H9 (cell line): ENCODE measurements at regions not wholly inside any gene's neighbourhood (a gene's known extent, or its start where the extent isn't known, plus 50 kb on each side); places are given as distances from the start of the nearest gene placed in this dataset.

ENCODE experiments used
- DNase-seq: peaks from one replicate; pipeline ENCODE4 v3.0.0-alpha.2; 2017
- H2AFZ ChIP-seq: one replicate; pipeline ENCODE4 v1.6.1; 2013; ENCODE audit warnings: mild to moderate bottlenecking, low read length, control low read depth, moderate library complexity
- H2AK5ac ChIP-seq: 2 replicates; pipeline ENCODE4 v1.6.1; 2013; ENCODE audit warnings: low read length, control low read depth, mixed read lengths; ENCODE audit not compliant: insufficient read length
- H2BK120ac ChIP-seq: one replicate; pipeline ENCODE4 v1.6.1; 2013; ENCODE audit warnings: low read depth, mild to moderate bottlenecking, low read length, control low read depth, inconsistent platforms; ENCODE audit not compliant: poor library complexity, severe bottlenecking
- H2BK12ac ChIP-seq: 2 replicates; pipeline ENCODE4 v1.6.1; 2013; ENCODE audit warnings: low read length, control low read depth, mixed read lengths, low read depth; ENCODE audit not compliant: insufficient read length
- H2BK15ac ChIP-seq: 2 replicates; pipeline ENCODE4 v1.6.1; 2013; ENCODE audit warnings: low read depth, low read length, control low read depth
- H2BK20ac ChIP-seq: one replicate; pipeline ENCODE4 v1.6.1; 2013; ENCODE audit warnings: low read depth, mild to moderate bottlenecking, low read length, control low read depth, inconsistent platforms; ENCODE audit not compliant: poor library complexity, severe bottlenecking
- H2BK5ac ChIP-seq: 2 replicates; pipeline ENCODE4 v1.6.1; 2013; ENCODE audit warnings: low read length, control low read depth, mixed read lengths; ENCODE audit not compliant: insufficient read length
- H3K14ac ChIP-seq: 2 replicates; pipeline ENCODE4 v1.6.1; 2013; ENCODE audit warnings: low read length, control low read depth; ENCODE audit not compliant: insufficient read depth
- H3K18ac ChIP-seq: 2 replicates; pipeline ENCODE4 v1.6.1; 2013; ENCODE audit warnings: low read depth, mild to moderate bottlenecking, mixed read lengths, low read length, control low read depth; ENCODE audit not compliant: insufficient read length
- H3K23ac ChIP-seq: 2 replicates; pipeline ENCODE4 v1.6.1; 2013; ENCODE audit warnings: low read length, control low read depth, mixed read lengths, low read depth; ENCODE audit not compliant: insufficient read length
- H3K23me2 ChIP-seq: 2 replicates; pipeline ENCODE4 v1.6.1; 2013; ENCODE audit warnings: low read depth, mild to moderate bottlenecking, mixed read lengths, low read length, control low read depth; ENCODE audit not compliant: insufficient read length, poor library complexity, severe bottlenecking
- H3K27ac ChIP-seq: 2 replicates; pipeline ENCODE4 v1.5.1; 2013; ENCODE audit warnings: low read length, control low read depth, mixed read lengths, low read depth; ENCODE audit not compliant: insufficient read length
- H3K27me3 ChIP-seq: 2 replicates; pipeline ENCODE4 v1.6.1; 2013; ENCODE audit warnings: low read length, control low read depth, inconsistent platforms; ENCODE audit not compliant: insufficient read depth
- H3K4ac ChIP-seq: 2 replicates; pipeline ENCODE4 v1.6.1; 2013; ENCODE audit warnings: low read depth, mild to moderate bottlenecking, control low read depth, inconsistent platforms, low read length, moderate library complexity
- H3K4me1 ChIP-seq: 2 replicates; pipeline ENCODE4 v1.6.1; 2013; ENCODE audit warnings: low read length, control low read depth, inconsistent platforms; ENCODE audit not compliant: insufficient read depth
- H3K4me2 ChIP-seq: 2 replicates; pipeline ENCODE4 v1.6.1; 2013; ENCODE audit warnings: low read length, control low read depth, mixed read lengths; ENCODE audit not compliant: insufficient read length, insufficient read depth
- H3K56ac ChIP-seq: 2 replicates; pipeline ENCODE4 v1.6.1; 2013; ENCODE audit warnings: low read depth, mild to moderate bottlenecking, mixed read lengths, low read length, control low read depth; ENCODE audit not compliant: insufficient read length
- H3K79me1 ChIP-seq: 2 replicates; pipeline ENCODE4 v1.6.1; 2013; ENCODE audit warnings: low read depth, mild to moderate bottlenecking, moderate library complexity, low read length, control low read depth, inconsistent platforms; ENCODE audit not compliant: insufficient read depth, poor library complexity, severe bottlenecking
- H3K79me2 ChIP-seq: 2 replicates; pipeline ENCODE4 v1.6.1; 2013; ENCODE audit warnings: low read length, control low read depth, inconsistent platforms; ENCODE audit not compliant: insufficient read depth
- H3K9ac ChIP-seq: 2 replicates; pipeline ENCODE4 v1.6.1; 2013; ENCODE audit warnings: low read length, control low read depth, mixed read lengths; ENCODE audit not compliant: insufficient read length; ENCODE audit errors: extremely low read depth
- H3K9me3 ChIP-seq: one replicate; pipeline ENCODE4 v1.6.1; 2013; ENCODE audit warnings: low read depth, low read length, inconsistent platforms; ENCODE audit not compliant: control insufficient read depth
- H3T11ph ChIP-seq: one replicate; pipeline ENCODE4 v1.6.1; 2013; ENCODE audit warnings: mild to moderate bottlenecking, low read length, control low read depth, inconsistent platforms
- H4K20me1 ChIP-seq: one replicate; pipeline ENCODE4 v1.6.1; 2013; ENCODE audit not compliant: control insufficient read depth, insufficient read length, insufficient read depth
- H4K5ac ChIP-seq: 2 replicates; pipeline ENCODE4 v1.6.1; 2013; ENCODE audit warnings: low read depth, mild to moderate bottlenecking, mixed read lengths, low read length, control low read depth; ENCODE audit not compliant: insufficient read length
- H4K8ac ChIP-seq: replicated peaks from 2 replicates; pipeline ENCODE4 v1.6.1; 2013; ENCODE audit warnings: low read length, control low read depth, mixed read lengths, low read depth; ENCODE audit not compliant: insufficient read length
- H4K91ac ChIP-seq: 2 replicates; pipeline ENCODE4 v1.6.1; 2013; ENCODE audit warnings: low read depth, mild to moderate bottlenecking, moderate library complexity, mixed read lengths, low read length, control low read depth; ENCODE audit not compliant: insufficient read length
- H3K27ac Mint-ChIP-seq, 3 experiments: 2 replicates in 2 of 3; 3 replicates in 1 of 3; pipeline ENCODE4 v1.8.0; 2020 to 2021; ENCODE audit warnings: mixed read lengths in 3 of 3, mild to moderate bottlenecking in 1 of 3, moderate library complexity in 1 of 3
- H3K27me3 Mint-ChIP-seq: 2 replicates; pipeline ENCODE4 v1.8.0; 2021; ENCODE audit warnings: low read depth, mild to moderate bottlenecking, moderate library complexity, mixed read lengths
- H3K36me3 Mint-ChIP-seq, 3 experiments: 2 replicates in 2 of 3; 3 replicates in 1 of 3; pipeline ENCODE4 v1.8.0; 2020 to 2021; ENCODE audit warnings: low read depth in 3 of 3, mixed read lengths in 3 of 3; ENCODE audit not compliant: insufficient read depth in 1 of 3
- H3K4me1 Mint-ChIP-seq, 2 experiments: 2 replicates each; pipeline ENCODE4 v1.8.0; 2020; ENCODE audit warnings: mixed read lengths in 2 of 2
- H3K4me3 Mint-ChIP-seq, 2 experiments: 2 replicates in 1 of 2; 3 replicates in 1 of 2; pipeline ENCODE4 v1.8.0; 2020 to 2021; ENCODE audit warnings: mild to moderate bottlenecking in 2 of 2, mixed read lengths in 2 of 2, moderate library complexity in 1 of 2
- H3K9me3 Mint-ChIP-seq, 2 experiments: 2 replicates in 1 of 2; 3 replicates in 1 of 2; pipeline ENCODE4 v1.8.0; 2020; ENCODE audit warnings: mild to moderate bottlenecking in 2 of 2, mixed read lengths in 2 of 2, moderate library complexity in 1 of 2
- WGBS: extraction: QIAGEN DNeasy Blood & Tissue Kit; methylation state at CpG from one replicate; pipeline ENCODE4 v1.1.7; 2013; ENCODE audit warnings: missing lambda C conversion rate, low lambda C conversion rate, mixed read lengths; ENCODE audit not compliant: insufficient read length; ENCODE audit errors: extremely low coverage; 5-methylcytosine and 5-hydroxymethylcytosine counted together
- TF ChIP-seq, protein P1 (sequence below): fragments of 200-600 bp; sonication (generic); conservative IDR thresholded peaks from 3 replicates; pipeline ENCODE4 v1.8.0; 2021; ENCODE audit warnings: antibody characterized with exemption, mild to moderate bottlenecking

DNA sequence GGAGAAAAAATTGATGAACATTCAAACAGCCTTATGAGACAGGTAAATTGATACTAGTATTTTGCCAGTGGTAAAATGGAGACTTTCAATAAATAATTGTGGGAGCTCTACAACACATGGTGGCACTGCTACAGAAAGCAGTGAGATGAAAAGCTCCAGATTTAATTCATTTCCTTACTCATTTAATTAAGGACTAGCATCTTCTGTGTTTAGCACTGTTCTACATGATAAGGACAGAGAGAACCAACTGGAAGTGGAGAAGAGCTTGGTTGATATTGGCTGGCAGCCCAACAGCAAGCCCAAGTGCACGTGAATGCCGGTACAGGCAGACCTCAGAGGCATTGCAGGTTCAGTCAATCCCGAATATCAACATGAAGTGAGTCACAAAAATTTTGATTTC is 470.4 kb upstream of the MYT1L start:
- no peaks in the 10 kb centered on the region for H3K79me1 ChIP-seq
- H3K79me2 ChIP-seq, result no peaks in the 10 kb centered on the region
- no peak overlapping the region for H2BK5ac ChIP-seq
- no peaks in the 10 kb centered on the region for H3K4me1 Mint-ChIP-seq
- H3K23ac ChIP-seq, result no peak overlapping the region
- no peak overlapping the region for H2BK15ac ChIP-seq
- no peak overlapping the region for H3T11ph ChIP-seq
- H3K56ac ChIP-seq, result no peak overlapping the region
- no peak overlapping the region for H4K5ac ChIP-seq
- no peak overlapping the region for H3K27ac ChIP-seq
- no peak overlapping the region for H4K8ac ChIP-seq
- no peaks in the 10 kb centered on the region for H3K9me3 ChIP-seq
- no peaks in the 10 kb centered on the region for H3K4me1 ChIP-seq
- H3K23me2 ChIP-seq, result no peaks in the 10 kb centered on the region
- H4K20me1 ChIP-seq, result no peaks in the 10 kb centered on the region
- H4K91ac ChIP-seq, result no peak overlapping the region
- H3K4me3 Mint-ChIP-seq, result no peak overlapping the region
- H3K27ac Mint-ChIP-seq, result no peak overlapping the region
- peaks cover 23 to 32% of the 10 kb centered on the region in 2 experiments for H3K9me3 Mint-ChIP-seq
- H3K18ac ChIP-seq, result no peak overlapping the region
- H3K14ac ChIP-seq, result no peak overlapping the region
- WGBS, result no CpG with 5 or more reads among the region's 3 CpGs
- no peak overlapping the region for H2AFZ ChIP-seq
- H3K4me2 ChIP-seq, result no peak overlapping the region
- H2BK20ac ChIP-seq, result no peak overlapping the region
- no peak overlapping the region for H3K4ac ChIP-seq
- H3K27me3 Mint-ChIP-seq, result peaks cover 17% of the 10 kb centered on the region
- TF ChIP-seq, protein P1, sequence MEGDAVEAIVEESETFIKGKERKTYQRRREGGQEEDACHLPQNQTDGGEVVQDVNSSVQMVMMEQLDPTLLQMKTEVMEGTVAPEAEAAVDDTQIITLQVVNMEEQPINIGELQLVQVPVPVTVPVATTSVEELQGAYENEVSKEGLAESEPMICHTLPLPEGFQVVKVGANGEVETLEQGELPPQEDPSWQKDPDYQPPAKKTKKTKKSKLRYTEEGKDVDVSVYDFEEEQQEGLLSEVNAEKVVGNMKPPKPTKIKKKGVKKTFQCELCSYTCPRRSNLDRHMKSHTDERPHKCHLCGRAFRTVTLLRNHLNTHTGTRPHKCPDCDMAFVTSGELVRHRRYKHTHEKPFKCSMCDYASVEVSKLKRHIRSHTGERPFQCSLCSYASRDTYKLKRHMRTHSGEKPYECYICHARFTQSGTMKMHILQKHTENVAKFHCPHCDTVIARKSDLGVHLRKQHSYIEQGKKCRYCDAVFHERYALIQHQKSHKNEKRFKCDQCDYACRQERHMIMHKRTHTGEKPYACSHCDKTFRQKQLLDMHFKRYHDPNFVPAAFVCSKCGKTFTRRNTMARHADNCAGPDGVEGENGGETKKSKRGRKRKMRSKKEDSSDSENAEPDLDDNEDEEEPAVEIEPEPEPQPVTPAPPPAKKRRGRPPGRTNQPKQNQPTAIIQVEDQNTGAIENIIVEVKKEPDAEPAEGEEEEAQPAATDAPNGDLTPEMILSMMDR, result no peak
- no peak overlapping the region for H2AK5ac ChIP-seq
- H2BK12ac ChIP-seq, result no peak overlapping the region
- peaks cover 0 to 11% (median 10%) of the 10 kb centered on the region in 3 experiments; a peak in 5 of 7 replicates for H3K36me3 Mint-ChIP-seq
- no peak for DNase-seq
- H2BK120ac ChIP-seq, result no peak overlapping the region
- no peaks in the 10 kb centered on the region for H3K27me3 ChIP-seq
- no peak overlapping the region for H3K9ac ChIP-seq
